ENCODE measurements at regions not wholly inside any gene's neighbourhood (a gene's known extent, or its start where the extent isn't known, plus 50 kb on each side); places are given as distances from the start of the nearest gene placed in this dataset.
"Not testable (repeated sequence)": the region's sequence is repeated elsewhere in the genome, so short reads cannot be mapped to it uniquely, and the experiment has no call there.

DNA sequence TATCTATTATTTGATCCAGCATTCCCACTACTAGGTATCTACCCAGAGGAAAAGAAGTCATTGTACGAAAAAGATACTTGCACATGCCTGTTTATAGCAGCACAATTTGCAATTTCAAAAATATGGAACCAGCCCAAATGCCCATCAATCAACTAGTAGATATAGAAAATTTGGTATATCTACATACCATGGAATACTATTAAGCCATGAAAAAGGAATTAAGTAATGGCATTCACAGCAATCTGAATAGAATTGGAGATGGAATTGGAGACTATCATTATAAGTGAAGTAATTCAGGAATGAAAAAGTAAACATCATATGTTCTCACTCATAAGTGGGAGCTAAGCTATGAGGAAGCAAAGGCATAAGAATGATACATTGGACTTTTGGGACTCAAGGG lies 177.2 kb upstream of the TAS2R1 start:
- TF ChIP-seq, protein P1, sequence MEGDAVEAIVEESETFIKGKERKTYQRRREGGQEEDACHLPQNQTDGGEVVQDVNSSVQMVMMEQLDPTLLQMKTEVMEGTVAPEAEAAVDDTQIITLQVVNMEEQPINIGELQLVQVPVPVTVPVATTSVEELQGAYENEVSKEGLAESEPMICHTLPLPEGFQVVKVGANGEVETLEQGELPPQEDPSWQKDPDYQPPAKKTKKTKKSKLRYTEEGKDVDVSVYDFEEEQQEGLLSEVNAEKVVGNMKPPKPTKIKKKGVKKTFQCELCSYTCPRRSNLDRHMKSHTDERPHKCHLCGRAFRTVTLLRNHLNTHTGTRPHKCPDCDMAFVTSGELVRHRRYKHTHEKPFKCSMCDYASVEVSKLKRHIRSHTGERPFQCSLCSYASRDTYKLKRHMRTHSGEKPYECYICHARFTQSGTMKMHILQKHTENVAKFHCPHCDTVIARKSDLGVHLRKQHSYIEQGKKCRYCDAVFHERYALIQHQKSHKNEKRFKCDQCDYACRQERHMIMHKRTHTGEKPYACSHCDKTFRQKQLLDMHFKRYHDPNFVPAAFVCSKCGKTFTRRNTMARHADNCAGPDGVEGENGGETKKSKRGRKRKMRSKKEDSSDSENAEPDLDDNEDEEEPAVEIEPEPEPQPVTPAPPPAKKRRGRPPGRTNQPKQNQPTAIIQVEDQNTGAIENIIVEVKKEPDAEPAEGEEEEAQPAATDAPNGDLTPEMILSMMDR (IDR thresholded peaks at IDR 0.05), result not testable (repeated sequence)
- TF ChIP-seq POLR2A (IDR thresholded peaks at IDR 0.05); POLR2AphosphoS5 (IDR thresholded peaks at IDR 0.05; ENCODE audit: insufficient read depth in 1 of 2, low read depth in 1 of 2): not testable (repeated sequence)
